ENCODE measurements at regions not wholly inside any gene's neighbourhood (a gene's known extent, or its start where the extent isn't known, plus 50 kb on each side); places are given as distances from the start of the nearest gene placed in this dataset.

GRCh38 chrX:9183481-9183880, 149.6 kb upstream of the FAM9B start:
- TF ChIP-seq, protein P1, sequence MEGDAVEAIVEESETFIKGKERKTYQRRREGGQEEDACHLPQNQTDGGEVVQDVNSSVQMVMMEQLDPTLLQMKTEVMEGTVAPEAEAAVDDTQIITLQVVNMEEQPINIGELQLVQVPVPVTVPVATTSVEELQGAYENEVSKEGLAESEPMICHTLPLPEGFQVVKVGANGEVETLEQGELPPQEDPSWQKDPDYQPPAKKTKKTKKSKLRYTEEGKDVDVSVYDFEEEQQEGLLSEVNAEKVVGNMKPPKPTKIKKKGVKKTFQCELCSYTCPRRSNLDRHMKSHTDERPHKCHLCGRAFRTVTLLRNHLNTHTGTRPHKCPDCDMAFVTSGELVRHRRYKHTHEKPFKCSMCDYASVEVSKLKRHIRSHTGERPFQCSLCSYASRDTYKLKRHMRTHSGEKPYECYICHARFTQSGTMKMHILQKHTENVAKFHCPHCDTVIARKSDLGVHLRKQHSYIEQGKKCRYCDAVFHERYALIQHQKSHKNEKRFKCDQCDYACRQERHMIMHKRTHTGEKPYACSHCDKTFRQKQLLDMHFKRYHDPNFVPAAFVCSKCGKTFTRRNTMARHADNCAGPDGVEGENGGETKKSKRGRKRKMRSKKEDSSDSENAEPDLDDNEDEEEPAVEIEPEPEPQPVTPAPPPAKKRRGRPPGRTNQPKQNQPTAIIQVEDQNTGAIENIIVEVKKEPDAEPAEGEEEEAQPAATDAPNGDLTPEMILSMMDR (IDR thresholded peaks at IDR 0.05): no peak
- no peak for TF ChIP-seq POLR2A (IDR thresholded peaks at IDR 0.05)

All from adrenal gland (tissue), 5 donors.